ENCODE measurements at regions not wholly inside any gene's neighbourhood (a gene's known extent, or its start where the extent isn't known, plus 50 kb on each side); places are given as distances from the start of the nearest gene placed in this dataset.

GRCh38 chr5:115723220-115723619, 93.2 kb downstream of the CDO1 start:
- Histone ChIP-seq H3K4me1 (ENCODE audit: low read depth) (no peaks in the 10 kb centered on the region), H3K36me3 (no peaks in the 10 kb centered on the region), H3K27me3 (no peaks in the 10 kb centered on the region), H3K9me3 (ENCODE audit: low read depth) (no peaks in the 10 kb centered on the region), H3K27ac (no peak overlapping the region), H3K4me3 (no peak overlapping the region)
- no peak for DNase-seq (ENCODE audit: low read depth in 1 of 2, low spot score in 1 of 2)
- TF ChIP-seq CTCF (IDR thresholded peaks at IDR 0.05; ENCODE audit: low read depth, low read length) = no peak

- H3K27ac ChIP-seq = no peak overlapping the region
- no peaks in the 10 kb centered on the region for H3K27me3 ChIP-seq
- no peak for TF ChIP-seq CTCF (IDR thresholded peaks at IDR 0.05; ENCODE audit: low read depth, low read length)
- DNase-seq (ENCODE audit: low read depth in 1 of 2, low spot score in 1 of 2) = no peak
- no peak overlapping the region for H3K4me3 ChIP-seq
- no peaks in the 10 kb centered on the region for H3K36me3 ChIP-seq
- no peaks in the 10 kb centered on the region for H3K9me3 ChIP-seq (ENCODE audit: low read depth)
- H3K4me1 ChIP-seq (ENCODE audit: low read depth) = no peaks in the 10 kb centered on the region
These were observed 95.1 kb upstream of the TMED7 start for GRCh38 chr5:115720888-115721287.

GRCh38 chr5:115718927-115719326, 93.1 kb upstream of the TMED7 start:
- no peak for TF ChIP-seq CTCF (IDR thresholded peaks at IDR 0.05; ENCODE audit: low read depth, low read length)
- H3K27ac ChIP-seq = no peak overlapping the region
- no peaks in the 10 kb centered on the region for H3K4me1 ChIP-seq (ENCODE audit: low read depth)
- H3K36me3 ChIP-seq = no peaks in the 10 kb centered on the region
- no peak for DNase-seq (ENCODE audit: low read depth in 1 of 2, low spot score in 1 of 2)
- no peaks in the 10 kb centered on the region for H3K27me3 ChIP-seq
- H3K9me3 ChIP-seq (ENCODE audit: low read depth) = no peaks in the 10 kb centered on the region
- no peak overlapping the region for H3K4me3 ChIP-seq

GRCh38 chr5:115713408-115713807, 87.6 kb upstream of the TMED7 start:
- no peak for TF ChIP-seq CTCF (IDR thresholded peaks at IDR 0.05; ENCODE audit: low read depth, low read length)
- Histone ChIP-seq H3K9me3 (ENCODE audit: low read depth) (no peaks in the 10 kb centered on the region), H3K27me3 (no peaks in the 10 kb centered on the region), H3K4me3 (no peak overlapping the region), H3K4me1 (ENCODE audit: low read depth) (no peaks in the 10 kb centered on the region), H3K36me3 (no peaks in the 10 kb centered on the region), H3K27ac (no peak overlapping the region)
- DNase-seq (ENCODE audit: low read depth in 1 of 2, low spot score in 1 of 2) = no peak

- TF ChIP-seq CTCF (IDR thresholded peaks at IDR 0.05; ENCODE audit: low read depth, low read length) = no peak
- Histone ChIP-seq H3K4me3 (no peak overlapping the region), H3K4me1 (ENCODE audit: low read depth) (no peaks in the 10 kb centered on the region), H3K9me3 (ENCODE audit: low read depth) (no peaks in the 10 kb centered on the region), H3K27ac (no peak overlapping the region), H3K27me3 (no peaks in the 10 kb centered on the region), H3K36me3 (no peaks in the 10 kb centered on the region)
- no peak for DNase-seq (ENCODE audit: low read depth in 1 of 2, low spot score in 1 of 2)
These were observed 83.7 kb upstream of the TMED7 start for GRCh38 chr5:115709585-115709984.

Measured in cardiac muscle cell (in vitro differentiated cells and primary cell).